SU-DHL-6 (cell line): ENCODE measurements at regions not wholly inside any gene's neighbourhood (a gene's known extent, or its start where the extent isn't known, plus 50 kb on each side); places are given as distances from the start of the nearest gene placed in this dataset.

ENCODE experiments used
- CTCF ChIP-seq: fragments of 200-600 bp; sonication (generic); IDR thresholded peaks from one replicate; pipeline ENCODE4 v1.5.1; 2017; ENCODE audit warnings: antibody characterized with exemption, mild to moderate bottlenecking, low read length, moderate library complexity; ENCODE audit not compliant: insufficient read depth, poor library complexity, severe bottlenecking
- EZH2phosphoT487 ChIP-seq: fragments of 200-600 bp; sonication (generic), shearing (Covaris generic); conservative IDR thresholded peaks from 2 replicates; pipeline ENCODE4 v1.6.1; 2018; ENCODE audit warnings: mild to moderate bottlenecking, antibody characterized with exemption, low read length, moderate library complexity, mixed read lengths

DNA sequence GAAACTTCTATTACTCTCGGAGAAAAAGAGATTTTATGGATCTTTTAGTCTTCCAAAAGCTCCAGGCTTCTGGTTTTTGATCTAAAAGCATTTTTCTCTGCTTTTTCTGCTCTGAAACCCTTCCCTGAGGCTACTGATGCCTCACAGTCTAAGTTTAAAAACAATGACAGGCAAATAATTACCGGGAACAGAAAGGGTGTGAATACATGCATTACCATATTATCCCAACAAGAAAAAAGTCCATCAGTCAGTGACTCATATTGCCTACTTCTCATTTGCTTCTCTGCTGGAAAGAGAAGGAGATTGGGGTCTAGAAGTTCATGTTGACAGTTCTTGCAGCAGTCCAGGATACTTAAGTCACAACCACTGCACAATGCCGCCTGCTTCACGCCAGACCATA, 482.9 kb upstream of the C16orf82 start:
- TF ChIP-seq CTCF = no peak
- no peak for TF ChIP-seq EZH2phosphoT487
